GM18873 (cell line): ENCODE measurements at regions not wholly inside any gene's neighbourhood (a gene's known extent, or its start where the extent isn't known, plus 50 kb on each side); places are given as distances from the start of the nearest gene placed in this dataset.
"Not testable (repeated sequence)": the region's sequence is repeated elsewhere in the genome, so short reads cannot be mapped to it uniquely, and the experiment has no call there.

Experiments used
- ATAC-seq: cut with Tn5 transposase; IDR thresholded peaks from one replicate; pipeline ENCODE4 v1.9.1; 2021; ENCODE audit warnings: mild to moderate bottlenecking, moderate library complexity, moderate number of reproducible peaks; ENCODE audit not compliant: unreplicated experiment, low FRiP score

GRCh38 chr9:86589730-86590129 is 235.5 kb upstream of the TUT7 start:
- no peak for ATAC-seq

- ATAC-seq = no peak
These were observed 235.1 kb upstream of the TUT7 start for GRCh38 chr9:86589273-86589672.

GRCh38 chr9:86586144-86586494 is 231.9 kb upstream of the TUT7 start:
- ATAC-seq = no peak

GRCh38 chr9:86585422-86586143 is 231.4 kb upstream of the TUT7 start:
- ATAC-seq = no peak

- no peak for ATAC-seq
These were observed 226.5 kb upstream of the TUT7 start for GRCh38 chr9:86580688-86581087.

GRCh38 chr9:86578722-86579121 is 224.5 kb upstream of the TUT7 start:
- ATAC-seq = no peak

GRCh38 chr9:86577420-86578333 is 223.5 kb upstream of the TUT7 start:
- no peak for ATAC-seq

- no peak for ATAC-seq
These were observed 221.8 kb upstream of the TUT7 start for GRCh38 chr9:86575825-86576525.

GRCh38 chr9:86575137-86575536 is 220.9 kb upstream of the TUT7 start:
- ATAC-seq = no peak

- ATAC-seq = no peak
These were observed 219.7 kb upstream of the TUT7 start for GRCh38 chr9:86573886-86574285.

GRCh38 chr9:86572904-86573303 is 218.7 kb upstream of the TUT7 start:
- ATAC-seq = no peak

GRCh38 chr9:86565603-86566002 is 211.4 kb upstream of the TUT7 start:
- not testable (repeated sequence) for ATAC-seq

GRCh38 chr9:86563936-86564335 is 209.7 kb upstream of the TUT7 start:
- no peak for ATAC-seq

GRCh38 chr9:86563350-86563749 is 209.1 kb upstream of the TUT7 start:
- ATAC-seq = no peak

GRCh38 chr9:86562691-86563090 is 208.5 kb upstream of the TUT7 start:
- ATAC-seq = no peak

GRCh38 chr9:86557918-86558317 is 203.7 kb upstream of the TUT7 start:
- ATAC-seq = no peak

GRCh38 chr9:86557063-86557766 is 203.0 kb upstream of the TUT7 start:
- no peak for ATAC-seq

- no peak for ATAC-seq
These were observed 201.5 kb upstream of the TUT7 start for GRCh38 chr9:86555661-86556060.

GRCh38 chr9:86550401-86550800 is 196.2 kb upstream of the TUT7 start:
- ATAC-seq = no peak

- no peak for ATAC-seq
These were observed 195.7 kb upstream of the TUT7 start for GRCh38 chr9:86549920-86550319.

GRCh38 chr9:86549401-86549811 is 195.2 kb upstream of the TUT7 start:
- no peak for ATAC-seq
